ENCODE measurements at regions not wholly inside any gene's neighbourhood (a gene's known extent, or its start where the extent isn't known, plus 50 kb on each side); places are given as distances from the start of the nearest gene placed in this dataset.

DNA sequence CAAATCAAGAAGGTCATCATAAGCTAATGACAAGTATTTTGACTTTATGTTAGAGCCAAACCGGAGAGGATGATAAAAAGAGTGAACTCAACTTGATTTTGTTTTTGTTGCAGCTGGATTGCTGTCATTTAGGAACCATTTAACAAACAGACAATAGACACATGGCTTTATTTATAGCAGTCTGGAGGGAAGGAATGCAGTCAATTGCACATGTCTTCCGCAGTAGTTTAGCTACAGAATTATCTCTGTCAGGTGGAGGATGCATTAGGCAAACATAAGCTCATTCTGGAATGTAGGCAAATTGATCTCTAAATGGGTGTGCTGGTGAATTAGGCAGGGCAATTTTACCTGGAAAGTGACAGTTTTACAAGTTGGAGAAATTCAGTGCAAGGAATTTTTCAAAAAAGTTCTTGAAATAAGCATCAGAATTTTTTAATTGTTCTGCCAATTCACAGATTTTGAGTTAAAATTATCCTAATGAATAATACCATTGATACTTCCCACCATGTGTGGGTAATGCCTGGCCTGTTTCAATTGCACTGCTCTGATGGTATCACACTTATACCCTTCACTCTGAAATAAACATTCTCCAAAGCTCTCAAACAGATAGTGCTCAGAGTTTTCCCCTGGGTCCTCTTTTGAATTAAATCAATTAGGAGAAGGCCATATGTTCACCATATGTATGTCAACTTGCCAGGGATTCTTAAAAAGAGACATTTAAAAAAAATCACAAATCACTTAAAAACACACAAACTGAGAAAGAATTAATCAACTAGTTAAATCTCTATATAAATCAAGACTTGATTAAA lies 318.3 kb downstream of the NDFIP2 start:
- CTCF ChIA-PET: interaction anchor here (1.0 to 2.2 kb wide), 2 partner anchors 10 to 48 kb away, joined by 3 to 5 read pairs; no protein-coding TSS in a partner anchor
- TF ChIP-seq, protein P1, sequence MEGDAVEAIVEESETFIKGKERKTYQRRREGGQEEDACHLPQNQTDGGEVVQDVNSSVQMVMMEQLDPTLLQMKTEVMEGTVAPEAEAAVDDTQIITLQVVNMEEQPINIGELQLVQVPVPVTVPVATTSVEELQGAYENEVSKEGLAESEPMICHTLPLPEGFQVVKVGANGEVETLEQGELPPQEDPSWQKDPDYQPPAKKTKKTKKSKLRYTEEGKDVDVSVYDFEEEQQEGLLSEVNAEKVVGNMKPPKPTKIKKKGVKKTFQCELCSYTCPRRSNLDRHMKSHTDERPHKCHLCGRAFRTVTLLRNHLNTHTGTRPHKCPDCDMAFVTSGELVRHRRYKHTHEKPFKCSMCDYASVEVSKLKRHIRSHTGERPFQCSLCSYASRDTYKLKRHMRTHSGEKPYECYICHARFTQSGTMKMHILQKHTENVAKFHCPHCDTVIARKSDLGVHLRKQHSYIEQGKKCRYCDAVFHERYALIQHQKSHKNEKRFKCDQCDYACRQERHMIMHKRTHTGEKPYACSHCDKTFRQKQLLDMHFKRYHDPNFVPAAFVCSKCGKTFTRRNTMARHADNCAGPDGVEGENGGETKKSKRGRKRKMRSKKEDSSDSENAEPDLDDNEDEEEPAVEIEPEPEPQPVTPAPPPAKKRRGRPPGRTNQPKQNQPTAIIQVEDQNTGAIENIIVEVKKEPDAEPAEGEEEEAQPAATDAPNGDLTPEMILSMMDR (IDR thresholded peaks at IDR 0.05; ENCODE audit: control extremely low read depth, extremely low read depth, low read depth, missing control alignments): no peak
- POLR2A ChIA-PET: no interaction called here
- no peak for DNase-seq (ENCODE audit: extremely low spot score)

DNA sequence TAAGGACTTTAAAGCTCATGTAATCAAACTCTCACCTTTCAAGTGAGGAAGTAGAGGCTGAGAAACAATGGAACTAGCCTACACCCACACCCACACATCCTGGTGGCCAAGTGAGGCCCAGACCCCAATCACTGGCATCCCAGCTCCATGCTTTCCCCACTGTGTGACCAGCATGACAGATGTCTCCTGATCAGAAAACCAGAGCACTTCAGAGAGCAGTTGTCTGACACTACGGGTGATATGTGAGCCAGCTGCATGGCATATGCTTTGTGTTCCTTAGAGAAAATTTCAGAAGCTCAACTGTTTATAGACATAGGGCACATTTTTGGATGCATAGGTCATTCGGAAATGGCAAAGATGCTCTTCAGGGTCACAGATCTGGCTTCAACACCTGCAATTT lies 315.2 kb downstream of the NDFIP2 start:
- CTCF ChIA-PET: interaction anchor here (2.9 kb wide), 1 partner anchor 8 kb away, joined by 11 read pairs; no protein-coding TSS in a partner anchor
- TF ChIP-seq, protein P1 (IDR thresholded peaks at IDR 0.05; ENCODE audit: control extremely low read depth, extremely low read depth, low read depth, missing control alignments): no peak
- POLR2A ChIA-PET: no interaction called here
- DNase-seq (ENCODE audit: extremely low spot score): no peak

DNA sequence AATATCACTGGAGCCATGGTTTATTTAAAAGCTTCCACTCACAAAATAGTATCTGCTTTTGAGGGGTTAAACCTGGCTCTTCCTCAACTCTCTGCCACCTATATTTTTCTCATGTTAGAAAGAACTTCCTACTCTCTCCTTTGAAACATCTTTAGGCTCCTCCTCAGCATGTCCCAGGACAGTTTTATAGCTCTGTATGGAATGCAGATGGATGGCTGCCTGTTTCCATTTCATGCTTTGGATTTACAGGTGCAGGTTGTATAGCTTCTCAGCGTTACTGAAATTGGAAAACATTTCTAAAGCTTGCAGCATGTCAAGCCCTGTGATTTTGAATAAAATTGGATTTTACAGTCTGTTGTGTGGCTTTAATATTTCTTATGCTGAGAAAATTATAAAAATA lies 314.0 kb downstream of the NDFIP2 start:
- DNase-seq (ENCODE audit: extremely low spot score): no peak
- ChIA-PET CTCF (interaction anchor here (2.9 kb wide), 1 partner anchor 9 kb away, joined by 11 read pairs; no protein-coding TSS in a partner anchor), POLR2A (no interaction called here)
- TF ChIP-seq, protein P1 (IDR thresholded peaks at IDR 0.05; ENCODE audit: control extremely low read depth, extremely low read depth, low read depth, missing control alignments): no peak

DNA sequence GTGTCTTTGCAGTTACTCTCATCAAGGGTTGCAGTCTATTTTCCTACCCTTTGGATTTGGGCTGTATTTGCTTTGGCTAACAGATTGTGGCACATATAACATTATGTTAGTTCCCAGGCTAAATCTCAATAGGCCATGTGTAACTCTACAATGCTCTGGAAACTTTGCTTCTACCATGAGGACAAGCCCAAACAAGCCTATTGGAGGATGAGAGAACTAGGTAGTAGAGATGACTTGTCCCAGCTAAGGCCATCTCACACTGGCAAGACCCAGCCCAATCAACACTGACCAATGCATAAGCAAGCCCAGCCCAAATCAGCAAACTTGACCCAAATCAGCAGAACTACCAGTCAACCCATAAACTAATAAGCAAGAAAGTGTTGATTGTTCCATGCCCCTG lies 311.8 kb downstream of the NDFIP2 start:
- ChIA-PET POLR2A (no interaction called here), CTCF (interaction anchor here (1.1 kb wide), 1 partner anchor 16 kb away, joined by 3 read pairs; no protein-coding TSS in a partner anchor)
- DNase-seq (ENCODE audit: extremely low spot score): no peak
- TF ChIP-seq, protein P1 (IDR thresholded peaks at IDR 0.05; ENCODE audit: control extremely low read depth, extremely low read depth, low read depth, missing control alignments): no peak

DNA sequence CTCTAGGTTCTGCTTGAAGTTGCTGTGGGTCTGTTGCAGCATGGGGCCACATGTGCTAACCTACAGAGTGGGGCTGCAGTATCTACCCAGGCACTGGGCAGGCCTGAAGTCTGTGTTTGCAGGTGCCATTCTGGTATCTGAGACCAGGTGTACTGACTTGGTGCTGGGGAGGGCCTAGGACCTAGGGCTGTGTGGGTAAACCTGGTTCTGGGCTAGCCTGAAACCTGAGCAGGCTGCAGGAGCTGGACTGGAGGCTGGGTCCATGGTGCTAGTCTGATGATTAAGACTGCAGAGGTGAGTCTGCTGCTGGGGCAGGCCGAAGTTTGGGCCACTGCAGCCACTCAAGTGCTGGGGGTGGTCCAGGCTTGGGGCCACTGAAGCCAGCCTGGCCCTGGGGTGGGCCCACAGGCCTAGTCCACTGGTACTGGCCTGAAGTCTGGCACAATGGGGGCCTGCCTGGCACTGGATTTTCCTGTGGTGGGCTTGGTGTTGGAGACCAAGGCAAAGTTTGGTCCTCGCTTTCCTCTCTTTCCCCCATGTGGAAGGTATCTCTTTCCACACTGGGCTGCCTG lies 310.6 kb downstream of the NDFIP2 start:
- POLR2A ChIA-PET: no interaction called here
- TF ChIP-seq, protein P1 (IDR thresholded peaks at IDR 0.05; ENCODE audit: control extremely low read depth, extremely low read depth, low read depth, missing control alignments): no peak
- CTCF ChIA-PET: interaction anchor here (1.1 to 1.4 kb wide), 3 partner anchors 8 to 15 kb away, joined by 3 to 4 read pairs (median 3); no protein-coding TSS in a partner anchor
- DNase-seq (ENCODE audit: extremely low spot score): no peak

DNA sequence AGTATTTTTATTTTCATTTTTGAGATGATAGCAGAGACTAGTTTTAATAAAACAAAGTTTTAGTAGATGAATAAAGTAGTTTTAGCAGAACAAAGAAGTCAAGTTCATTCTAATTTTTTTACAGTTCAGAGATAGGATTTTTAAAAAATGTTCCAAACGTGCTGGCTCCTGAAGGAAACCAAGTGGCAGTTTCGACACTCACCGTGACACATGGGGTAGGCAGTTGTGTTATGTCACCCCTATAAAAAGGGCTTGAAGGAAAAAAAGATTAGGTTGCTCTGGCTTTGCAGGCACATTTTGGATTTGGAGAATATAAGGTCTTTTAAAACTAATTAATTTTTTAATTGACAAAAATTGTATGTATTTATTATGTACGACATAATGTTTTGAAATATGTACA lies 305.2 kb downstream of the NDFIP2 start:
- DNase-seq (ENCODE audit: extremely low spot score): no peak
- TF ChIP-seq, protein P1 (IDR thresholded peaks at IDR 0.05; ENCODE audit: control extremely low read depth, extremely low read depth, low read depth, missing control alignments): no peak
- CTCF ChIA-PET: no interaction called here
- POLR2A ChIA-PET: no interaction called here
